GM18517 (cell line): ENCODE measurements at regions not wholly inside any gene's neighbourhood (a gene's known extent, or its start where the extent isn't known, plus 50 kb on each side); places are given as distances from the start of the nearest gene placed in this dataset.

Source experiments
- ATAC-seq: cut with Tn5 transposase; IDR thresholded peaks from one replicate; pipeline ENCODE4 v1.9.1; 2021; ENCODE audit warnings: mild to moderate bottlenecking, moderate library complexity; ENCODE audit not compliant: unreplicated experiment

DNA sequence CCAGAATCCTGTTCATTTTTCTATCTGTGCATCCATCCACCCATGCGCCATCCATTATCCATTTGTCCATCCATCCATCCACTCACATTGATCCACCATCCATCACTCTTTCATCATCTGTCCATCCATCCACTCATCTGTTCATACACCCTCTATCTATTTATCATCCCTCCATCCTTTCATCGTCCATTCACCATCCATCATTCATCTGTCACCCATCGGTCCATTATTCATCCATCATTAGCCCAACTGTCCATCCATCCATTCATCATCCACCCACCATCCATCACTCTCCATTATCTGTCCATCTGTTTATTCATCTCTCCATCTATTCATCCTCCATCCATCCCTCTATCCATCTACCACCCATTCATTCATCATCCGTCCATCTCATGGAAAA lies 125.7 kb upstream of the TMPRSS2 start:
- no peak for ATAC-seq

DNA sequence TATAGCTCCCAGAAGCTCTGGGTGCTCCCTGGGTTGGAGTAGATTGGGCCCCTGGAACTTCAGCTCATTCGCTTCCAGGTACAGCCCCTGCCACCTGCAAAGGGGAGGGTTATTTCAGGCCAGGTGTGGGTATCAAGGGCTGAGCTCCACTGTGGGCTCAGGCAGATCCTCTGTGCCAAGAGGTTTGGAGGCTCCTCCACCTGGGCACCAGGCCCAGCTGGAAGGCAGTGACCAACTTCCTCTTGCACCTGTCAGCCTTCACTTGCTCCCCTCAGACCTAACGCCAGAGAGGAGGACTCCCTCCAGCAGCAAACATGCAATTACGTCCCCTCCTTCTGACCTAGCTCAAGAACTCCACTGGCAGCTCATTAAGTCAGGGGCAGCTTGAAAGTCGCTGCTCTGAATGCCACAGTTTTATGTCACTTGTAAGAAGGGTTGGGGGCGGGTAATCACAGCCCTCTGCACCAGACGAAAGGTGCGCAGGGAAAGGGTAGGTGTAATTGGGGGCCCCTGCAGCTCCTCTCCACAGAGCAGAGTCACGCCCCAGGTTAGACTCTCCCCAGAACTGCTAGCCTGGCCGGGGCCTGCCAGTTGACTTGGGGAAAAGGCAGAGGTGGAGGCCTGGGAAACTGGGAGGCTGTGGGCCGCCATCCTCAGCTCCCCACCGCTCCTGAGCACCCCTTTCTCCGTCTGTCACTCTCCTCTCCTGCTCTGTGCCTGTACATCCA lies 125.0 kb upstream of the TMPRSS2 start:
- no peak for ATAC-seq

DNA sequence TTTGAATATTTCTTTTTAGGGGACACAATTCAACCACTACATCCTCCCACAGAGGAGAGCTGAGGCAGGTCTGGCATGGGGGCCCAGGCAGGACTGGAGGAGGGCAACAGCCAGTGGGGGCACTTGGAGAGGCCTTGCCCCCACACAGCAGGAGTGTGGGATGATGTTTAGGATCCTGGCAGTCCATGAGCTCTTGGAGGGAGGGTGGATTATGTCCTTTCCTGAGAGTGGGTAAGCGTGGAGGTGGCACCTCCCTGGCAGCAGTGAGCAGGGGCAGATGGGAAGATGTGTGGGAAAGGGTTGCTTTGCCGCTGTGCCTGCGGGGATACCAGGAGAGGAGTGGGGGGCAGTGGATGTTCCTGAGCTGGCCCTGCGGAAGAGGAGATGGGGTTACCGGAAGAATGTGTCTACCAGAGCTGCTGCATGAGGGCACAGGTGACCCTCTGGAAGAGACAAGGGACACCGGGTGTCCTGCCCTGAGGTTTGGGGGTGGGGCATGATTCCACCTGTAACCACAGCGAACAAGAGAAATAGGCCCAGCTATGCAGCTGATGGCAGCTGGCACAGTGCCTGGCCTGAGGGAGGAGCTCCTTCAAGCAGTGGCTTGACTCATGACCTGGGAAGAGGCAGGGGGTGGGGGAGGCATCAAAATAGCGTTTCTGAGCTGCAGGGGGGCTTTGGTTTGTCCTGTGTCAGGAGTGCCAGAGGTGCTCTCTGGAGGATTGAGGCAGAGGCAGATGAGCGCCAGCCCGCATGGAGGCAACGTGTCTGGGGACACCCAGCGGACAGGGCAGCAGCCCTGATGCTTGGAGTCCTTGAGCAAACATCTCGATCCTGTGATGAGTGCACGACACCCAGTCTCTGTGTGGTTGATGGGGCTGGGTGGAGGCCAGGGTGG lies 123.9 kb upstream of the TMPRSS2 start:
- no peak for ATAC-seq

GRCh38 chr21:41630917-41631316 lies 123.0 kb upstream of the TMPRSS2 start:
- no peak for ATAC-seq

DNA sequence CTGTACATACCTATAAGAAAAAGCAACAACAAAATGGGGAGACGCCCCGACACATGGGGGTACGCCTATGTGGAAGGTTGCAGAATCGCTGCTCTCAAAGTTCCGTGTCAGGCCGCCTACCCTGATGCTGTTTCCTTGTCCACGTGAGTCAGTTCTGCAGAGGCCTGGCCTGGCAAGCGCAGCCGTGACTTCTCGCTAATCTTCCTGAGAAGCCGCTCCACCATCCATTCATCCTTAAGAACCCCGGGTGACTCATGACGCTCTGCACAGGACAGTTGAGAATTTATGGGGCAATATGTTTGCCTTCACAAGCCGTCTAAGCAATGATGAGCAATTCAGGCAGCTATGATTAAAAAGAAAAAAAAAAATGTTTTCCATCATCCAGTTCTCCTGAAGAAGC lies 122.3 kb upstream of the TMPRSS2 start:
- no peak for ATAC-seq

DNA sequence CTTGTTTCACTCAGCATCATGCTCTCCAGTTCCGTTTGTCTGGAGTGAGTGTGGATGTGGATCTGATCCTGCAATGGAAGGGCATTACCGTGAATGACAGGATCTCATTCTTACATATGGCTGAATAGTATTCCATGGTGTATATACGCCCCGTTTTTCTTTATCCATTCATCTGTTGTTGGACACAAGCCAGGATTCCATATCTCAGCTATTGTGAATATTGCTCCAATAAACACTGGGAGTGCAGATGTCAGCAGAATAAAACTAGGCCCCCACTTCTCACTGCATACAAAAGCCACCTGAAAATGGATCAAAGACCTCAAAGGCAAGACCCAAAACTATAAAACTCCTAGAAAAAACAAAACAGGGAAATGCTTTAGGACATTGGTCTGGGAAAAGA lies 120.3 kb upstream of the TMPRSS2 start:
- ATAC-seq, result no peak

GRCh38 chr21:41627428-41627827 lies 119.5 kb upstream of the TMPRSS2 start:
- no peak for ATAC-seq

DNA sequence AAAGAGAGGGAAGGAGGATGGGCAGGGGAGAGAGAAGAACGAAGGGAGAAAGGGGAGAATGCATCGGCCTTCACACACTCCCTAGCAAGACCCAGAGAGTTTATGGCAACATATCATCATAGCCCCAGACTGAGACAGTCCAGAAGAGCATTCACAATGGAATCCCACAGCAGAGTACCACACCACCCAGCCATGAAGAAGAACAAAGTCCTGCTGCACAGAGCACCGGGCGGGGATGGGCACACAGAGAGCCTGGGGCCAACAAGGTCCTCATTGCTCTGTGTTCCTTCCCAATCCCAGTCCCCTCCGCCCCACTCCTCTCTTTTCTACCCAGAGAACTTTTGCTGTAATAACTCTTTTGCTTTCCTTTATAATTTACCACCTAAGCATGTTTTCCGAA lies 118.1 kb upstream of the TMPRSS2 start:
- no peak for ATAC-seq

DNA sequence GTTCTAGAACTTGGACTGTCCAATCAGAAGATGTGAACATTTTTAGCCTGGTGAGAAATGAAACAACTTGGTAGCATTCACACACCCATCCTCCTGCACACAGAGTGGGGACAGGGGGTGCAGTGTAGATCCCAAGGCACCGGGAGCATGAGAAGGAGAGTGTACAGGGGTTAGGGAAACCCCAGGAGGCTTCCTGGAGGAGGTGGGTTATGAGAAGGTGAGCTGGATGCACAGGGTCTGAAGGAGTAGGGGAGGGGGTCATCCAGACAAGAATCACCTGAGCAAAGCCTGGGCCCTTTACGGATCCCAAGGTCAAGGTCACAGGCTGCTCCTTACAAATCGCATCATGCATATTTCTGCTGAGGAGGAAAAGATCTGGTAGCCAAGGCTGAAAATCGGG lies 117.5 kb upstream of the TMPRSS2 start:
- ATAC-seq, result no peak

DNA sequence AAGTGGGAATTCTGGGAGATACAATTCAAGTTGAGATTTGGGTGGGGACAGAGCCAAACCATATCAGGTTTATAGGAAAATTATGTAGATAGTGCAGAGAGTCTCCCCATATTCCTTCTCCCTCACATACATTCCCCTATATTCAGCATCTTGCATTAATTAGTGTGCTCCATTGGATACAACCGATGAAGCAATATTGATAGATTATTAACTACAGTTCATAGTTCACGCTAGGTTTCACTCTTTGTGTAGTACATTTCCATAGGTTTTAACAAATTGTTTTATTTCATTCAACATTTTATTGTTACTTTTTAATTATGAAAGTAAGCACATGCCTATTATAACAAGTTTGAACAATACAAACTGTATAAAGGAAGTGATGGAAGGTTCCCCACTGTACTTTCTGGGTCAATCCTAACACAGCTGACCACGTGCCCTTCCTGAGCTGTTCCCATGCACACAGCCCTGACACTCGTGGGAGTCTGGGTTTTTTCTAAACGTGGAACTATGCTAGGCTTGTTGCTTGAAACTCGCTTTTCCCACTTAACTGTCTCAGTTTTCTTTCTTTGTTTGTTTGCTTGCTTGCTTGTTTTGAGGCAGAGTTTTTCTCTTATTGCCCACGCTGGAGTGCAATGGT lies 116.8 kb upstream of the TMPRSS2 start:
- no peak for ATAC-seq

- no peak for ATAC-seq
Observed at GRCh38 chr21:41623945-41624344, 116.0 kb upstream of the TMPRSS2 start.

DNA sequence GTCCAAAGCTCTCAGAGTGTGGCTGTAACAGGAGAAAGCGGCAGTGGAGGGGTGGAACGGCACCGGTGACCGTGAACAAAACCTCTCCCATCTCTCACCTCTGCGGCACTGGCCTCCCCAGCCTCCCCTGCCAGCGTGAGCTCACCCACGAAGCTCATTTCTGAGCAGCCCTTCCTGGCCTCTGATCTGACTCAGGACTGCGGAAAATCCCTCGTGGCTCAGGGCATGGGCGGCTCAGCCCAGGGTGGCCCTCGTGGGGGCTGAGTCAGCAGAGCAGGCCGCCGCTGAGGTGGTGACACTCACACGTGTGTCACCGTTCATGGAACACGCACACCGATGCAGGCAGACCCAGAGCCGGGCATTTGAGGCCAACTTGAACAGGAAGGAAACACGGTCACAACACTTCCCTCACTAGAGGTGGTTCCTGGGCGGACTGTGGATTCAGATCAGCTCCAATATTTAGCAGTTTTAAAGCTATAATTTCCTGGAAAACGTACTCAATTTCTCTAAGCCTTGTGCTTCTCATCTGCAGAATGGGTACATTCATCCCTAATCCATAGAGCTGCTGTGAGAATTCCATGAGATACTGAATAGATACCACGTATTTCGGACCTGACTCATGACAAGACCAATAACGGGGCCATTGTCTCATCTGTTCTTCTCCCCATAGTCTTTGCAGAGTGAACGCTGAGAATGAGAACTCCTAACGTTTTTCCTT lies 115.0 kb upstream of the TMPRSS2 start:
- no peak for ATAC-seq

- no peak for ATAC-seq
Observed at GRCh38 chr21:41622201-41622600, 114.2 kb upstream of the TMPRSS2 start.

DNA sequence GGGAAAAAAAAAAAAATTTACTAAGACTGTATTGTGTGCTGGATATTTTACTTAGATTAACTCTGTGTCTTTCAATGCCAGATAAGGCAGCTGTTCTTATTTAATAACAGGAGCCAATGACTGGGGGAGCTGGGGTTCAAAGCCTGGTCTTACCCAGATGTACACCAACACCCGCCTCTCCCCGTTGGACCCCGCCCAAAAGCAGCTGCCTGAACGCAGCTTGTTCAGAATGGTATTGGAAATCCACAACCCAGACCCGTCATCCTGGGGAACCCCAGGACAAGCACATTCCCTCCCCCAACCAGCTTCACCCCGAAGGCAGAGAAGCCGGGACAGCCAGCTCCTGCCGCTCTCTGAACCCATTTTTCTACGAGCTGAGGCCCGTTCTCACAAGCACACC lies 113.6 kb upstream of the TMPRSS2 start:
- ATAC-seq, result no peak

GRCh38 chr21:41620982-41621381 lies 113.0 kb upstream of the TMPRSS2 start:
- ATAC-seq, result no peak

- no peak for ATAC-seq
Observed at GRCh38 chr21:41620541-41620940, 112.6 kb upstream of the TMPRSS2 start.

- no peak for ATAC-seq
Observed at GRCh38 chr21:41616031-41616591, 108.2 kb upstream of the TMPRSS2 start.

DNA sequence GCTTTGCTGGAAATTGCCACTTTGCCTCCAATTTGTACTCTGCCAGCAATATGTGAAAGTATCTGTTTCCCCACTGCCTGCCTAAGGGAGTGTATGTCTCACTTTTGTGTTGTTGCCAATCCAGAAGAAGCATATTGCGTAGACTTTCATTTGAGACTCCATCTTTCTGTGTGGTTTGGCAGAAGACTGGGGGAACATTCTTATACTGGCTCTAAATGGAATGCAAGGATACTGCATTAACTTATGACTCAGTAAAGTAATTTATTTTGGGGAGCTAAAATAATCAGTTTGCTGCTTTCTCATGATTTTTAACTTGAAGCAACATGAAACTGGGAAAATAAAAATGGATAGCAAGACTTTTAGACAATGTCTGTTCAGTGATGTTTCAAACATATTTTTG lies 107.7 kb upstream of the TMPRSS2 start:
- no peak for ATAC-seq

GRCh38 chr21:41614511-41614910 lies 106.6 kb upstream of the TMPRSS2 start:
- no peak for ATAC-seq

GRCh38 chr21:41613533-41613909 lies 105.6 kb upstream of the TMPRSS2 start:
- no peak for ATAC-seq
